GM12864 (cell line): ENCODE measurements at regions not wholly inside any gene's neighbourhood (a gene's known extent, or its start where the extent isn't known, plus 50 kb on each side); places are given as distances from the start of the nearest gene placed in this dataset.
A peak's percentile ranks its signal among the peaks of the same experiment; 100 is the strongest.

Source experiments
- DNase-seq: peaks from one replicate; pipeline ENCODE4 v3.0.0-alpha.2; 2011; ENCODE audit warnings: low read depth
- H3K4me3 ChIP-seq: 2 replicates; pipeline ENCODE4 v1.5.1; 2011; ENCODE audit warnings: mild to moderate bottlenecking, low read depth, low read length, control low read depth
- CTCF ChIP-seq: IDR thresholded peaks from 2 replicates; pipeline ENCODE4 v1.5.1; 2011; ENCODE audit warnings: low read depth, mild to moderate bottlenecking, moderate library complexity, low read length, control low read depth, inconsistent platforms; ENCODE audit errors: missing control alignments

DNA sequence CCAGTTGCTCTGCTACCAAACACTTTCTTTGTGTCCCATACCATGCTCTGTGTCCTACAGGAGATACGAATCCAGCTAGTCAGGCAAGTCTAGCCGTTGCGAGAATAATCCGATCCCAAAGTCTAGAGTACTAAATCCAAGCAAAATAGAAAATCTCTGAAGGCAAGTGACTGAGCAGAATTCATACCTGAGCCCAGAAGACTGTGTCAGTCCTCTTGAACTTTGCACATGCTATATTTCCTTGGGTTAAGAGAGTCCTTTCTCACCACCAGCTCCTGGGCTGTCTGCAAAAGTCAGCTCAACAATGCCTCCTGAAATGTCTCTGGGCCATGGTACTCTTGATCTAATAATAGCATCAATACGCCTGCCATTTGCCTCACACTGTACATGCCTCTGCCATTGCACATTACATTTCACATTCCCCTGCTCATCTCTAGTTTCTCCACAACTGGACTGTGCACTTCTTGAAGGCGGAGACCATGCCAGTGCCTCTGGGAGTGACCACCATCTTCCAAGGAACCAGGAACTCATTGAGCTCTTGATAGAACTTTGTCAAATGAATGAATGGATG lies 265.8 kb upstream of the ID2 start:
- H3K4me3 ChIP-seq = no peak overlapping the region
- no peak for TF ChIP-seq CTCF
- DNase-seq = no peak

DNA sequence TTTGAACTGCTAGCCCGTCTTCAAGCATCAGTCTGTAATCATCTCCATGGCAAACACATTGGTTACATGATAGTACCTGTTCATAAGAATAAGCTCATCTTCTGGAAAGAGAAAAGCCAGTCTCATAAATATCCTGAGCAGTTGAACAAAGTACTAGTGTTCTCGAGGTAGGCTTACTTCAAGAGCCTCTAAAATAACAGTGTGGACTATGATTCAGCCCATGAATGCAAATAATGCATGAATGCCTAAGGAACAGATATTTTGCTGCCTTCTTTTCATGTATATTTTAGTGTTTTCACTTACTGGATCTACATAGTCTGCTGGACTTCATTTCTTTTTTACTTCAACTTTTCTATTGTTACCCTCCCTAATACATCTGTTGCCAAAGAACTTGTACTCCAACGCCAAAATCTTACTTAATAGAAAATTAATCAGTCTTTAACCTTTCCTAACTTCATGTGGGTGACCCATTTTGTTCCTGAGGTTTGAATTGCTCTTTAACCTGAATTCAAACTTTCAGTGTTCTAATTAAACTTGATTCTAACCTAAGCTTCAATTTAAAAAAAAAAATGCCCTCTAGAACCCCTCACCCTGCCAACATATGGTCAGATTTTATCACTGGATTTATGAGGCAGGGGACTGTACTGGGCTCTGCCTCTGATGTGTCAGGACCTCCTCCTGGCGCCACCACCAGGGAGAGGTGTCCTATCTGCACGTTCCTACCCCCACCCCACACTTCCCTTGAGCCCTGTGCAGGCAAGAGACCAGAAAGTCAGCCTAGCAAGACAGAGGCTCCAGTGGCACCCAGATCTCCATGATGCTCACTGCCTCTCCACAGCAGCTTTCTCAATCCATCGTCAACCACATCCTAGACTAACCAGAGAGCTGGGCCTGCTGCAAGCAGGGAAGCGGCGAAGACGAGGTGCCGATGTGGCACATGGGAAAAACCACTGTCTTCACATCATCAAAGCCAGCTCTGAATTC lies 264.7 kb upstream of the ID2 start:
- no peak for DNase-seq
- TF ChIP-seq CTCF = no peak
- no peak overlapping the region for H3K4me3 ChIP-seq

DNA sequence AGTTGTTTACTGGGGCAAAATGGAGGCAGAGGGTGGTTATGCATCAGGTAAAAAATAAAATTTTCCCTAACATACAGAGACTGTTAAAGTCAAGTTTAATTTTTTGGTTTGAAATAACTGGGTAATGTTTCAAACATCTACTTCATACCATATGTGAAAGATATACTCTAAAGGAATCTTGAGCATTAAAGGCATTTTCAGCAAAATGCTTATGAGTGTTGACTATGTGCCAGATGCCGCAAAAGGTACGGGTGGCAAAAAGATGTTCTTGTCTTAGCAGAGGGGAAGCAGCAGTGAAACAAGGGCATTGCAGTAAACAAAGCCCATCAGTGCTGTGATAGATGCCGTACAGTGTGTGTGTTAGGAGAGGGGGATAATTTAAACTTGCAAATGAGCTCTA lies 263.1 kb upstream of the ID2 start:
- DNase-seq = no peak
- no peak overlapping the region for H3K4me3 ChIP-seq
- no peak for TF ChIP-seq CTCF

GRCh38 chr2:8421658-8422449 lies 260.0 kb upstream of the ID2 start:
- peak; percentile 44 for DNase-seq
- peak; percentile 33 for TF ChIP-seq CTCF
- no peak overlapping the region for H3K4me3 ChIP-seq

- DNase-seq = no peak
- TF ChIP-seq CTCF = no peak
- H3K4me3 ChIP-seq = no peak overlapping the region
Observed at GRCh38 chr2:8422450-8422800, 259.4 kb upstream of the ID2 start.

- H3K4me3 ChIP-seq = no peak overlapping the region
- DNase-seq = no peak
- TF ChIP-seq CTCF = no peak
Observed at GRCh38 chr2:8424997-8425900, 256.6 kb upstream of the ID2 start.
